SU-DHL-6 (cell line): ENCODE measurements at regions not wholly inside any gene's neighbourhood (a gene's known extent, or its start where the extent isn't known, plus 50 kb on each side); places are given as distances from the start of the nearest gene placed in this dataset.

ENCODE experiments used
- CTCF ChIP-seq: fragments of 200-600 bp; sonication (generic); IDR thresholded peaks from one replicate; pipeline ENCODE4 v1.5.1; 2017; ENCODE audit warnings: antibody characterized with exemption, mild to moderate bottlenecking, low read length, moderate library complexity; ENCODE audit not compliant: insufficient read depth, poor library complexity, severe bottlenecking
- EZH2phosphoT487 ChIP-seq: fragments of 200-600 bp; sonication (generic), shearing (Covaris generic); conservative IDR thresholded peaks from 2 replicates; pipeline ENCODE4 v1.6.1; 2018; ENCODE audit warnings: mild to moderate bottlenecking, antibody characterized with exemption, low read length, moderate library complexity, mixed read lengths

- TF ChIP-seq CTCF (no peak), EZH2phosphoT487 (no peak)
Observed at GRCh38 chr20:51880188-51880587, 77.9 kb upstream of the SALL4 start.
